K562 (cell line): ENCODE measurements at regions not wholly inside any gene's neighbourhood (a gene's known extent, or its start where the extent isn't known, plus 50 kb on each side); places are given as distances from the start of the nearest gene placed in this dataset.
"Not testable (repeated sequence)": the region's sequence is repeated elsewhere in the genome, so short reads cannot be mapped to it uniquely, and the experiment has no call there.

Source experiments
- ATAC-seq: fragments of 200-7000 bp; cut with Tn5 transposase; 3 replicates; pipeline ENCODE4 v1.9.1; 2020; ENCODE audit warnings: moderate library complexity
- BruUV-seq: library from RNA; stranded (reverse); fragments of 400-500 nt; replicated peaks from 2 replicates; lab custom pipeline; 2021; lab: Mats Ljungman, UMichigan
- CTCF ChIA-PET: fragments of 300-600 bp; formaldehyde crosslinking; extraction: SDS; loops from one replicate; lab custom pipeline; 2021; ENCODE audit warnings: low intra/inter-chr PET ratio; lab: Yijun Ruan, JAX
- POLR2A ChIA-PET: fragments of 300-600, 350-650 bp; sonication (Branson Sonifier 250); formaldehyde crosslinking; extraction: SDS; loops from one replicate; lab custom pipeline; 2021; ENCODE audit warnings: antibody characterized with exemption, inconsistent platforms; lab: Yijun Ruan, JAX
- DNase-seq, 4 experiments: peaks; one replicate each; pipeline versions ENCODE4 v3.0.0 to v3.0.0-alpha.2; 2011 to 2018; ENCODE audit warnings: low spot score in 3 of 4, mixed read lengths in 3 of 4; ENCODE audit errors: extremely low read depth in 1 of 4
- FAIRE-seq: peaks from 2 replicates; lab custom pipeline; 2011; peaks lifted over from hg19 to GRCh38; lab: Jason Lieb, UNC
- H2AFZ ChIP-seq: 2 replicates; pipeline ENCODE4 v1.6.0; 2011; ENCODE audit warnings: low read depth, low read length, control low read depth, inconsistent platforms
- H3K27ac ChIP-seq: fragments of 200-600 bp; 3 replicates; pipeline ENCODE4 v1.8.0; 2011; ENCODE audit warnings: low read depth, mild to moderate bottlenecking, control low read depth, inconsistent platforms, low read length, moderate library complexity, mixed read lengths; ENCODE audit errors: extremely low read depth
- H3K27me3 ChIP-seq, 2 experiments: fragments of 300-600 bp in 1 of 2; 2 replicates in 1 of 2; 3 replicates in 1 of 2; pipeline versions ENCODE4 v1.6.0 to v1.8.0; 2011; ENCODE audit warnings: inconsistent platforms in 2 of 2, low read length in 2 of 2, mild to moderate bottlenecking in 1 of 2, mixed read lengths in 1 of 2, moderate library complexity in 1 of 2; ENCODE audit not compliant: control insufficient read depth in 2 of 2, insufficient read depth in 2 of 2
- H3K36me3 ChIP-seq: fragments of 300-600 bp; 3 replicates; pipeline ENCODE4 v1.8.0; 2011; ENCODE audit warnings: mild to moderate bottlenecking, low read length, inconsistent platforms; ENCODE audit not compliant: control insufficient read depth, insufficient read depth
- H3K4me1 ChIP-seq, 2 experiments: fragments of 200-600 bp in 1 of 2; replicated peaks in 1 of 2; 2 replicates in 1 of 2; 3 replicates in 1 of 2; pipeline versions ENCODE4 v1.5.1 to v1.8.0; 2011; ENCODE audit warnings: inconsistent platforms in 2 of 2, low read length in 2 of 2, mild to moderate bottlenecking in 1 of 2, mixed read lengths in 1 of 2, moderate library complexity in 1 of 2; ENCODE audit not compliant: control insufficient read depth in 2 of 2, insufficient read depth in 2 of 2
- H3K4me2 ChIP-seq: 2 replicates; pipeline ENCODE4 v1.6.1; 2011; ENCODE audit warnings: low read length, control low read depth, inconsistent platforms, mixed read lengths; ENCODE audit not compliant: insufficient read depth
- H3K4me3 ChIP-seq: fragments of 200-600 bp; sonication (generic), shearing (Covaris generic); 2 replicates; pipeline ENCODE4 v1.5.1; 2016; ENCODE audit warnings: control low read depth, inconsistent platforms
- H3K79me2 ChIP-seq: fragments of 200-600 bp; 3 replicates; pipeline ENCODE4 v1.8.0; 2011; ENCODE audit warnings: low read length, inconsistent platforms; ENCODE audit not compliant: control insufficient read depth, insufficient read depth
- H3K9ac ChIP-seq, 2 experiments: 2 replicates each; pipeline versions ENCODE4 v1.6.0 to v1.6.1; 2011; ENCODE audit warnings: low read depth in 2 of 2, low read length in 2 of 2, control low read depth in 1 of 2, inconsistent platforms in 1 of 2, mild to moderate bottlenecking in 1 of 2, mixed read lengths in 1 of 2; ENCODE audit not compliant: insufficient read depth in 1 of 2
- H3K9me1 ChIP-seq: one replicate; pipeline ENCODE4 v1.6.0; 2011; ENCODE audit warnings: inconsistent platforms, mild to moderate bottlenecking, low read length, moderate library complexity; ENCODE audit not compliant: control insufficient read depth, insufficient read depth
- H3K9me3 ChIP-seq: replicated peaks from 2 replicates; pipeline ENCODE4 v1.5.1; 2011; ENCODE audit warnings: low read depth, low read length, inconsistent platforms; ENCODE audit not compliant: control insufficient read depth, insufficient read depth
- H4K20me1 ChIP-seq: replicated peaks from 2 replicates; pipeline ENCODE4 v1.6.1; 2011; ENCODE audit warnings: low read length, inconsistent platforms, mixed read lengths; ENCODE audit not compliant: control insufficient read depth, insufficient read depth
- BCOR ChIP-seq: fragments of 450-650 bp; IDR thresholded peaks from 2 replicates; pipeline ENCODE4 v1.6.1; 2016
- RBM25 ChIP-seq: fragments of 200-400 bp; formaldehyde crosslinking; IDR thresholded peaks from 2 replicates; pipeline ENCODE4 v1.6.1; 2018; ENCODE audit warnings: low read length, low read depth, moderate library complexity; ENCODE audit not compliant: severe bottlenecking
- REST ChIP-seq, 2 experiments: fragments of 450-650 bp; formaldehyde crosslinking in 1 of 2; IDR thresholded peaks; 2 replicates each; pipeline versions ENCODE4 v1.4.0 to v1.6.1; 2014 to 2020; ENCODE audit warnings: mild to moderate bottlenecking in 2 of 2, borderline replicate concordance in 1 of 2, low read depth in 1 of 2
- RUNX1 ChIP-seq: sonication (generic); IDR thresholded peaks from 2 replicates; pipeline ENCODE4 v1.6.1; 2016; ENCODE audit warnings: antibody characterized with exemption, low read depth
- VEZF1 ChIP-seq: fragments of 200-800 bp; sonication (Bioruptor generic); IDR thresholded peaks from 2 replicates; pipeline ENCODE4 v1.6.1; 2017; ENCODE audit warnings: missing genetic modification characterization, missing compliant biosample characterization
- ZNF146 ChIP-seq: IDR thresholded peaks from one replicate; pipeline ENCODE4 v1.6.1; 2018; ENCODE audit warnings: missing compliant biosample characterization; ENCODE audit not compliant: unreplicated experiment
- ZNF696 ChIP-seq: fragments of 250-450 bp; sonication (Bioruptor Pico); conservative IDR thresholded peaks from 2 replicates; pipeline ENCODE4 v1.4.0; 2020; ENCODE audit warnings: mild to moderate bottlenecking, moderate library complexity
- WGBS: fragments of 100-300 bp; shearing (Covaris generic); methylation state at CpG from one replicate; pipeline ENCODE4 v1.1.6; 2016; ENCODE audit warnings: low coverage, mixed read lengths; ENCODE audit not compliant: insufficient coverage; ENCODE audit errors: missing lambda C conversion rate; 5-methylcytosine and 5-hydroxymethylcytosine counted together
- in situ Hi-C: fragments of 300-500 bp; cut with MboI; formaldehyde crosslinking; loops from 4 replicates; pipeline ENCODE4 v1.15.0; 2018; ENCODE audit warnings: inconsistent platforms, mixed read lengths
- intact Hi-C: fragments of 100-400 bp; cut with micrococcal nuclease; formaldehyde crosslinking; loops from 2 replicates; pipeline ENCODE4 v1.14.2; 2022

GRCh38 chr5:105162557-105162956, 1600.0 kb upstream of the NUDT12 start:
- H3K79me2 ChIP-seq, H3K36me3 ChIP-seq, FAIRE-seq, H4K20me1 ChIP-seq, BruUV-seq, ATAC-seq, H3K4me1 ChIP-seq, POLR2A ChIA-PET, H3K9me1 ChIP-seq, intact Hi-C loops, H2AFZ ChIP-seq, H3K9ac ChIP-seq, H3K27me3 ChIP-seq, H3K27ac ChIP-seq, H3K9me3 ChIP-seq, H3K4me3 ChIP-seq, H3K4me2 ChIP-seq, CTCF ChIA-PET, DNase-seq, in situ Hi-C loops: not testable (repeated sequence)
- WGBS, result 59% methylated on average over 6 of the region's 6 CpGs
- TF ChIP-seq ZNF146 (CRISPR knock-in tag) (peak; percentile 98), BCOR (peak; percentile 41; the same call in 1 of the 2 replicates), RBM25 (peak; percentile 35)

DNA sequence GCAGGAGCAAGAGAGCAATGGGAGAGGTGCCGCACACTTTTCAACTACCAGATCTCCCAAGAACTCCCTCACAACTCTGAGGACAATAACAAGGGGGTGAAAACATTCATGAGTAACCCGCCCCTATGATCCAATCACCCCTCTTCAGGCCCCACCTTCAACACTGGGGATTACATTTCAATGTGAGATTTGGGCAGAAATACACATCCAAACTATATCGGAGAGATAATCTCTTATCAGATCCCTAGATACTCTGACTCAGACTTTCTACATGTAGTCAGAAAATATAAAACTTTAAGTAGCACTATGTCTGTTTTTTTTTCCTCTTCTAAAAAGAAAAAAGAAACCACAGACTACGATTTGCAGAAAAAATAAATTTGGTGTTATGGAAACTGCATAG, 1595.9 kb upstream of the NUDT12 start:
- ChIA-PET POLR2A (no interaction called here), CTCF (no interaction called here)
- Histone ChIP-seq H3K27me3 (no peaks in the 10 kb centered on the region), H3K4me2 (no peak overlapping the region), H3K4me1 (no peaks in the 10 kb centered on the region), H2AFZ (no peak overlapping the region), H3K36me3 (no peaks in the 10 kb centered on the region), H3K79me2 (no peaks in the 10 kb centered on the region; the same call in 2 of the 3 replicates), H4K20me1 (no peaks in the 10 kb centered on the region), H3K27ac (no peak overlapping the region), H3K4me3 (no peak overlapping the region), H3K9ac (no peak overlapping the region), H3K9me1 (no peaks in the 10 kb centered on the region), H3K9me3 (no peaks in the 10 kb centered on the region)
- no TSS peak for BruUV-seq
- DNase-seq (no peak), FAIRE-seq (no peak), ATAC-seq (no peak)
- in situ Hi-C loops (no loop called here), intact Hi-C loops (no loop called here)
- 43% methylated on average over 4 of the region's 4 CpGs for WGBS
- TF ChIP-seq RUNX1 (no peak), REST (IDR thresholded peaks at IDR 0.05; ENCODE audit: borderline replicate concordance) (no peak), REST (CRISPR knock-in tag; IDR thresholded peaks at IDR 0.05; ENCODE audit: low read depth) (no peak), VEZF1 (CRISPR knock-in tag) (no peak), ZNF696 (CRISPR knock-in tag) (no peak)
